Upper lobe of right lung (tissue), 1 donor: ENCODE measurements at regions not wholly inside any gene's neighbourhood (a gene's known extent, or its start where the extent isn't known, plus 50 kb on each side); places are given as distances from the start of the nearest gene placed in this dataset.

Source experiments
- ATAC-seq: fragments of 200-7000 bp; cut with Tn5 transposase; one replicate; pipeline ENCODE4 v1.9.1; 2020; ENCODE audit warnings: mild to moderate bottlenecking, moderate library complexity
- DNase-seq: peaks from one replicate; pipeline ENCODE4 v3.0.0-alpha.2; 2020
- H3K27ac ChIP-seq: fragments of 200-600 bp; one replicate; pipeline ENCODE4 v1.8.0; 2022
- H3K27me3 ChIP-seq: fragments of 200-600 bp; one replicate; pipeline ENCODE4 v1.8.0; 2022; ENCODE audit warnings: mild to moderate bottlenecking
- H3K36me3 ChIP-seq: fragments of 200-600 bp; one replicate; pipeline ENCODE4 v1.8.0; 2022
- H3K4me1 ChIP-seq: fragments of 200-600 bp; one replicate; pipeline ENCODE4 v1.8.0; 2022
- H3K4me3 ChIP-seq: fragments of 200-600 bp; one replicate; pipeline ENCODE4 v1.8.0; 2022; ENCODE audit warnings: mild to moderate bottlenecking
- H3K9me3 ChIP-seq: fragments of 200-600 bp; one replicate; pipeline ENCODE4 v1.8.0; 2022
- intact Hi-C: fragments of 100-400 bp; cut with DNase I; formaldehyde crosslinking; loops from one replicate; pipeline ENCODE4 v1.11.0; 2022
- TF ChIP-seq, protein P1 (sequence below): fragments of 200-600 bp; IDR thresholded peaks from one replicate; pipeline ENCODE4 v1.8.0; 2022; ENCODE audit warnings: antibody characterized with exemption
- donor health status: DM: no; HTN: yes; CAD: no; lungs with severe emphysema.

- TF ChIP-seq, protein P1, sequence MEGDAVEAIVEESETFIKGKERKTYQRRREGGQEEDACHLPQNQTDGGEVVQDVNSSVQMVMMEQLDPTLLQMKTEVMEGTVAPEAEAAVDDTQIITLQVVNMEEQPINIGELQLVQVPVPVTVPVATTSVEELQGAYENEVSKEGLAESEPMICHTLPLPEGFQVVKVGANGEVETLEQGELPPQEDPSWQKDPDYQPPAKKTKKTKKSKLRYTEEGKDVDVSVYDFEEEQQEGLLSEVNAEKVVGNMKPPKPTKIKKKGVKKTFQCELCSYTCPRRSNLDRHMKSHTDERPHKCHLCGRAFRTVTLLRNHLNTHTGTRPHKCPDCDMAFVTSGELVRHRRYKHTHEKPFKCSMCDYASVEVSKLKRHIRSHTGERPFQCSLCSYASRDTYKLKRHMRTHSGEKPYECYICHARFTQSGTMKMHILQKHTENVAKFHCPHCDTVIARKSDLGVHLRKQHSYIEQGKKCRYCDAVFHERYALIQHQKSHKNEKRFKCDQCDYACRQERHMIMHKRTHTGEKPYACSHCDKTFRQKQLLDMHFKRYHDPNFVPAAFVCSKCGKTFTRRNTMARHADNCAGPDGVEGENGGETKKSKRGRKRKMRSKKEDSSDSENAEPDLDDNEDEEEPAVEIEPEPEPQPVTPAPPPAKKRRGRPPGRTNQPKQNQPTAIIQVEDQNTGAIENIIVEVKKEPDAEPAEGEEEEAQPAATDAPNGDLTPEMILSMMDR: no peak
- Histone ChIP-seq H3K36me3 (no peaks in the 10 kb centered on the region), H3K4me1 (no peaks in the 10 kb centered on the region), H3K9me3 (no peaks in the 10 kb centered on the region), H3K27me3 (no peaks in the 10 kb centered on the region), H3K27ac (no peak overlapping the region), H3K4me3 (no peak overlapping the region)
- ATAC-seq: no peak
- DNase-seq: no peak
- intact Hi-C loops: no loop called here
Observed at GRCh38 chr6:74320074-74320473, 624.1 kb downstream of the CD109 start.

- Histone ChIP-seq H3K27me3 (no peaks in the 10 kb centered on the region), H3K27ac (no peak overlapping the region), H3K4me1 (no peaks in the 10 kb centered on the region), H3K4me3 (no peak overlapping the region), H3K9me3 (no peaks in the 10 kb centered on the region), H3K36me3 (no peaks in the 10 kb centered on the region)
- intact Hi-C loops: no loop called here
- TF ChIP-seq, protein P1: no peak
- no peak for ATAC-seq
- no peak for DNase-seq
Observed at GRCh38 chr6:74319292-74319691, 623.3 kb downstream of the CD109 start.

GRCh38 chr6:74318738-74319137 is 622.7 kb downstream of the CD109 start:
- Histone ChIP-seq H3K36me3 (no peaks in the 10 kb centered on the region), H3K4me1 (no peaks in the 10 kb centered on the region), H3K27me3 (no peaks in the 10 kb centered on the region), H3K9me3 (no peaks in the 10 kb centered on the region), H3K4me3 (no peak overlapping the region), H3K27ac (no peak overlapping the region)
- DNase-seq (no peak), ATAC-seq (no peak)
- TF ChIP-seq, protein P1: no peak
- intact Hi-C loops: no loop called here

- no peaks in the 10 kb centered on the region for H3K27me3 ChIP-seq
- H3K4me1 ChIP-seq: no peaks in the 10 kb centered on the region
- H3K4me3 ChIP-seq: no peak overlapping the region
- TF ChIP-seq, protein P1: no peak
- intact Hi-C loops: no loop called here
- no peaks in the 10 kb centered on the region for H3K9me3 ChIP-seq
- no peak for ATAC-seq
- H3K27ac ChIP-seq: no peak overlapping the region
- no peaks in the 10 kb centered on the region for H3K36me3 ChIP-seq
- no peak for DNase-seq
Observed at GRCh38 chr6:74312081-74312480, 616.1 kb downstream of the CD109 start.

DNA sequence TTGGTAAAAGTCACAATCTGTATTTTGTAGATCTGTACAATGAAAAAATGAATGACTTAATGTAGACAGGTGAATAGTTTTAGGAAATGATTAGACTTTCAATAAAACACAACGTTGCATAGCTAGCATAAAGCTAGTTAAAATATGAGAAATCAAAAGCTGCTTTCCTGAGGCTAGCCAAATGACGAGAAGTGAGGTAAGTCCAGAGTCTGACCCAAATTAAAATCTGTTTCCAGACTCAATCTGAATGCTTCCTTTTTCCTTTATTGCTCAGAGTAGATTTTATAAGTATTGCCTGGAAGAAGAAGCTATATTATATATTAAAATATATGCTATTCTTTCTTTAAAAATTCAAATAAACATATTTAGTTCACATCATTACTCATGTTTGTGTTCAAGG is 615.4 kb downstream of the CD109 start:
- TF ChIP-seq, protein P1: no peak
- DNase-seq (no peak), ATAC-seq (no peak)
- Histone ChIP-seq H3K9me3 (no peaks in the 10 kb centered on the region), H3K27me3 (no peaks in the 10 kb centered on the region), H3K4me3 (no peak overlapping the region), H3K4me1 (no peaks in the 10 kb centered on the region), H3K27ac (no peak overlapping the region), H3K36me3 (no peaks in the 10 kb centered on the region)
- intact Hi-C loops: no loop called here

DNA sequence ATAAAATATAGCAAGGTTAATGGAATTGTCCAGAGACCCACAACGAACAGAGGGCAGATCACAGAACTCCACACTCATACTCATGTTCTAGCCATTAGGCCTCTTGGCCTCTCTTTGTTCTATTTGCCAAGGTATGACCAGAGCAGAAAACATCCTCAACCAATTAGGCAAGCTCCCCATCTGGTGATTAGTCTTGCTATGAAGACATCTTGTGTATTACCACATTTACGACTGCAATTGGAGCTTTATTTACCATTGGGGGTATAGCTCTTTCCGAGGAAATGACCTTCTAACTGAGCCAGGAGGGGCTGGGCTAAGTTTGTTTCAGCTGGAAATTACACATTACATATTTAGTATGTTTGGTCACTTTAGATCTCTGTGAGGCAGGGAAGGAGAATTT is 593.9 kb downstream of the CD109 start:
- no peaks in the 10 kb centered on the region for H3K36me3 ChIP-seq
- no peaks in the 10 kb centered on the region for H3K27me3 ChIP-seq
- intact Hi-C loops: no loop called here
- H3K4me3 ChIP-seq: no peak overlapping the region
- H3K9me3 ChIP-seq: no peaks in the 10 kb centered on the region
- no peaks in the 10 kb centered on the region for H3K4me1 ChIP-seq
- no peak overlapping the region for H3K27ac ChIP-seq
- no peak for ATAC-seq
- no peak for DNase-seq
- TF ChIP-seq, protein P1: no peak
